Mesenchymal stem cell (in vitro differentiated cells and primary cell): ENCODE measurements at regions not wholly inside any gene's neighbourhood (a gene's known extent, or its start where the extent isn't known, plus 50 kb on each side); places are given as distances from the start of the nearest gene placed in this dataset.

Source experiments
- DNase-seq: peaks from one replicate; pipeline ENCODE4 v3.0.0-alpha.2; 2013
- H2AFZ ChIP-seq: one replicate; pipeline ENCODE4 v1.6.1; 2013; ENCODE audit warnings: low read depth, mild to moderate bottlenecking, control low read depth, inconsistent platforms, low read length, moderate library complexity
- H2AK5ac ChIP-seq: 2 replicates; pipeline ENCODE4 v1.6.1; 2013; ENCODE audit warnings: low read length, moderate library complexity, mild to moderate bottlenecking, inconsistent platforms; ENCODE audit not compliant: severe bottlenecking
- H2BK120ac ChIP-seq: one replicate; pipeline ENCODE4 v1.6.1; 2013; ENCODE audit warnings: low read depth, mild to moderate bottlenecking, inconsistent platforms, low read length, moderate library complexity
- H2BK12ac ChIP-seq, 2 experiments: one replicate each; pipeline ENCODE4 v1.6.1; 2013; ENCODE audit warnings: inconsistent platforms in 2 of 2, low read length in 2 of 2, mild to moderate bottlenecking in 2 of 2, moderate library complexity in 2 of 2, control low read depth in 1 of 2
- H2BK15ac ChIP-seq: one replicate; pipeline ENCODE4 v1.6.1; 2013; ENCODE audit warnings: mild to moderate bottlenecking, low read depth, inconsistent platforms; ENCODE audit not compliant: poor library complexity, severe bottlenecking
- H2BK5ac ChIP-seq: 2 replicates; pipeline ENCODE4 v1.6.1; 2013; ENCODE audit warnings: low read depth, mild to moderate bottlenecking, low read length, control low read depth, inconsistent platforms; ENCODE audit not compliant: poor library complexity, severe bottlenecking
- H3K14ac ChIP-seq, 2 experiments: one replicate each; pipeline ENCODE4 v1.6.1; 2013; ENCODE audit warnings: inconsistent platforms in 2 of 2, low read length in 2 of 2, control low read depth in 1 of 2, mild to moderate bottlenecking in 1 of 2, moderate library complexity in 1 of 2
- H3K18ac ChIP-seq, 2 experiments: one replicate each; pipeline ENCODE4 v1.6.1; 2013; ENCODE audit warnings: inconsistent platforms in 2 of 2, low read length in 2 of 2, control low read depth in 1 of 2, low read depth in 1 of 2, mild to moderate bottlenecking in 1 of 2
- H3K23ac ChIP-seq, 2 experiments: one replicate each; pipeline ENCODE4 v1.6.1; 2013; ENCODE audit warnings: inconsistent platforms in 2 of 2, low read length in 2 of 2, mild to moderate bottlenecking in 2 of 2, moderate library complexity in 2 of 2, control low read depth in 1 of 2
- H3K27ac ChIP-seq: 2 replicates; pipeline ENCODE4 v1.5.1; 2013; ENCODE audit warnings: mild to moderate bottlenecking, moderate library complexity, low read length, control low read depth, inconsistent platforms; ENCODE audit not compliant: poor library complexity, severe bottlenecking
- H3K27me3 ChIP-seq, 2 experiments: 2 replicates each; pipeline versions ENCODE4 v1.6.1 to v1.7.0; 2013; ENCODE audit warnings: low read length in 2 of 2, mild to moderate bottlenecking in 2 of 2, moderate library complexity in 2 of 2, control low read depth in 1 of 2, inconsistent platforms in 1 of 2; ENCODE audit not compliant: control insufficient read depth in 1 of 2, insufficient read depth in 1 of 2
- H3K36me3 ChIP-seq, 2 experiments: 2 replicates each; pipeline versions ENCODE4 v1.6.1 to v1.7.0; 2013; ENCODE audit warnings: low read length in 2 of 2, control low read depth in 1 of 2, inconsistent platforms in 1 of 2, low read depth in 1 of 2, mild to moderate bottlenecking in 1 of 2; ENCODE audit not compliant: insufficient read depth in 2 of 2, control insufficient read depth in 1 of 2
- H3K4ac ChIP-seq, 2 experiments: one replicate each; pipeline ENCODE4 v1.6.1; 2013; ENCODE audit warnings: inconsistent platforms in 2 of 2, low read length in 2 of 2, mild to moderate bottlenecking in 2 of 2, moderate library complexity in 2 of 2, control low read depth in 1 of 2, low read depth in 1 of 2
- H3K4me1 ChIP-seq: 2 replicates; pipeline ENCODE4 v1.6.1; 2013; ENCODE audit warnings: low read depth, low read length, control low read depth; ENCODE audit not compliant: control insufficient read depth, insufficient read depth
- H3K4me2 ChIP-seq: 2 replicates; pipeline ENCODE4 v1.6.1; 2013; ENCODE audit warnings: low read length, mild to moderate bottlenecking, inconsistent platforms; ENCODE audit not compliant: poor library complexity, severe bottlenecking
- H3K4me3 ChIP-seq, 2 experiments: 2 replicates each; pipeline versions ENCODE4 v1.5.1 to v1.7.0; 2013; ENCODE audit warnings: low read length in 2 of 2, mild to moderate bottlenecking in 2 of 2, control low read depth in 1 of 2, low read depth in 1 of 2; ENCODE audit not compliant: insufficient read depth in 1 of 2
- H3K79me1 ChIP-seq: replicated peaks from 2 replicates; pipeline ENCODE4 v1.6.1; 2013; ENCODE audit warnings: mild to moderate bottlenecking, control low read depth, low read length, inconsistent platforms; ENCODE audit not compliant: poor library complexity, severe bottlenecking
- H3K9ac ChIP-seq: 2 replicates; pipeline ENCODE4 v1.7.0; 2013; ENCODE audit warnings: mild to moderate bottlenecking, low read length, moderate library complexity
- H3K9me3 ChIP-seq: 2 replicates; pipeline ENCODE4 v1.7.0; 2013; ENCODE audit warnings: mild to moderate bottlenecking, low read length; ENCODE audit not compliant: control insufficient read depth
- H4K8ac ChIP-seq: one replicate; pipeline ENCODE4 v1.6.1; 2013; ENCODE audit warnings: inconsistent platforms, mild to moderate bottlenecking, low read length, moderate library complexity
- H4K91ac ChIP-seq: one replicate; pipeline ENCODE4 v1.6.1; 2013; ENCODE audit warnings: mild to moderate bottlenecking, low read length, inconsistent platforms
- WGBS: methylation state at CpG from one replicate; pipeline ENCODE4 v1.1.7; 2013; ENCODE audit warnings: mixed read lengths; 5-methylcytosine and 5-hydroxymethylcytosine counted together

- H3K9ac ChIP-seq = no peak overlapping the region
- no peak overlapping the region for H2AK5ac ChIP-seq
- no peaks in the 10 kb centered on the region for H3K4me1 ChIP-seq
- H3K36me3 ChIP-seq = no peaks in the 10 kb centered on the region
- no peak overlapping the region for H4K91ac ChIP-seq
- H3K4me2 ChIP-seq = no peak overlapping the region
- H2AFZ ChIP-seq = no peak overlapping the region
- DNase-seq = no peak
- peak overlapping the region; percentile 2 for H4K8ac ChIP-seq
- peak overlapping the region in 1 of 2 experiments; percentile 80 for H3K14ac ChIP-seq
- H2BK12ac ChIP-seq = peak overlapping the region; percentile 0 to 75
- peaks cover 0 to 13% of the 10 kb centered on the region in 2 experiments for H3K27me3 ChIP-seq
- H2BK120ac ChIP-seq = peak overlapping the region; percentile 49
- peaks cover 14% of the 10 kb centered on the region for H3K9me3 ChIP-seq
- H2BK5ac ChIP-seq = no peak overlapping the region
- H3K23ac ChIP-seq = no peak overlapping the region
- H3K18ac ChIP-seq = peak overlapping the region in 1 of 2 experiments; percentile 1
- no peak overlapping the region for H3K27ac ChIP-seq
- no peak overlapping the region for H3K4me3 ChIP-seq
- WGBS = 96% methylated on average over 2 of the region's 2 CpGs
- peak overlapping the region; percentile 28 for H2BK15ac ChIP-seq
- H3K79me1 ChIP-seq = no peaks in the 10 kb centered on the region
- no peak overlapping the region for H3K4ac ChIP-seq
Observed at GRCh38 chr20:52251136-52251700, 59.6 kb upstream of the ZFP64 start.

- Histone ChIP-seq H2BK15ac (no peak overlapping the region), H3K36me3 (no peaks in the 10 kb centered on the region), H3K14ac (no peak overlapping the region), H4K8ac (no peak overlapping the region), H2BK5ac (no peak overlapping the region), H3K9me3 (peaks cover 8% of the 10 kb centered on the region), H2BK120ac (no peak overlapping the region), H3K4me3 (no peak overlapping the region), H3K23ac (no peak overlapping the region), H3K27me3 (no peaks in the 10 kb centered on the region), H2AK5ac (no peak overlapping the region), H3K9ac (no peak overlapping the region), H3K79me1 (no peaks in the 10 kb centered on the region), H3K4ac (no peak overlapping the region), H3K27ac (no peak overlapping the region), H4K91ac (no peak overlapping the region), H2AFZ (no peak overlapping the region), H3K4me2 (no peak overlapping the region), H2BK12ac (no peak overlapping the region), H3K4me1 (no peaks in the 10 kb centered on the region), H3K18ac (no peak overlapping the region)
- WGBS = 97% methylated on average over 3 of the region's 4 CpGs
- DNase-seq = no peak
Observed at GRCh38 chr20:52247548-52247947, 56.0 kb upstream of the ZFP64 start.

GRCh38 chr20:52246366-52246765, 54.8 kb upstream of the ZFP64 start:
- Histone ChIP-seq H2BK120ac (no peak overlapping the region), H2AFZ (no peak overlapping the region), H3K36me3 (no peaks in the 10 kb centered on the region)

GRCh38 chr20:52244702-52245101, 53.1 kb upstream of the ZFP64 start:
- Histone ChIP-seq H2BK15ac (no peak overlapping the region), H4K91ac (no peak overlapping the region), H2BK5ac (no peak overlapping the region), H3K4me2 (no peak overlapping the region), H3K18ac (no peak overlapping the region), H3K4ac (no peak overlapping the region), H3K4me3 (no peak overlapping the region), H3K9ac (no peak overlapping the region), H3K23ac (no peak overlapping the region), H2BK12ac (no peak overlapping the region), H4K8ac (no peak overlapping the region), H2BK120ac (no peak overlapping the region), H2AK5ac (no peak overlapping the region), H3K14ac (no peak overlapping the region), H3K9me3 (peaks cover 8% of the 10 kb centered on the region), H3K79me1 (no peaks in the 10 kb centered on the region), H2AFZ (no peak overlapping the region), H3K36me3 (no peaks in the 10 kb centered on the region), H3K4me1 (no peaks in the 10 kb centered on the region), H3K27me3 (peaks cover 0 to 6% of the 10 kb centered on the region in 2 experiments), H3K27ac (no peak overlapping the region)
- no peak for DNase-seq
- WGBS = 92% methylated on average over 3 of the region's 4 CpGs

More at GRCh38 chr20:52246366-52246765, 54.8 kb upstream of the ZFP64 start:
- no peak overlapping the region for H2BK5ac ChIP-seq
- no peak overlapping the region for H4K8ac ChIP-seq
- no peaks in the 10 kb centered on the region for H3K4me1 ChIP-seq
- H4K91ac ChIP-seq = no peak overlapping the region
- H3K4ac ChIP-seq = no peak overlapping the region
- no peak overlapping the region for H3K4me2 ChIP-seq
- DNase-seq = no peak
- H2BK12ac ChIP-seq = no peak overlapping the region
- H3K79me1 ChIP-seq = no peaks in the 10 kb centered on the region
- H3K23ac ChIP-seq = no peak overlapping the region
- no peaks in the 10 kb centered on the region for H3K27me3 ChIP-seq
- H3K27ac ChIP-seq = no peak overlapping the region
- H3K9me3 ChIP-seq = peaks cover 8% of the 10 kb centered on the region
- H2BK15ac ChIP-seq = no peak overlapping the region
- no peak overlapping the region for H2AK5ac ChIP-seq
- H3K9ac ChIP-seq = no peak overlapping the region
- no peak overlapping the region for H3K14ac ChIP-seq
- WGBS = 100% methylated on average over 1 of the region's 2 CpGs
- H3K18ac ChIP-seq = no peak overlapping the region
- H3K4me3 ChIP-seq = no peak overlapping the region
